ENCODE measurements at regions not wholly inside any gene's neighbourhood (a gene's known extent, or its start where the extent isn't known, plus 50 kb on each side); places are given as distances from the start of the nearest gene placed in this dataset.

GRCh38 chr3:107076946-107077345, 300.3 kb upstream of the CCDC54 start:
- intact Hi-C loops (cut with micrococcal nuclease): no loop called here
- Mint-ChIP-seq H3K9me3 (no peaks in the 10 kb centered on the region), H3K4me1 (ENCODE audit: low read depth) (no peaks in the 10 kb centered on the region), H3K27me3 (ENCODE audit: low read depth) (no peaks in the 10 kb centered on the region), H3K27ac (no peak overlapping the region), H3K36me3 (ENCODE audit: low read depth) (no peaks in the 10 kb centered on the region), H3K4me3 (no peak overlapping the region)
- no peak for DNase-seq
- CTCF ChIA-PET: interaction anchor here (2.7 kb wide), 1 partner anchor 12 kb away, joined by 10 read pairs; no protein-coding TSS in a partner anchor

DNA sequence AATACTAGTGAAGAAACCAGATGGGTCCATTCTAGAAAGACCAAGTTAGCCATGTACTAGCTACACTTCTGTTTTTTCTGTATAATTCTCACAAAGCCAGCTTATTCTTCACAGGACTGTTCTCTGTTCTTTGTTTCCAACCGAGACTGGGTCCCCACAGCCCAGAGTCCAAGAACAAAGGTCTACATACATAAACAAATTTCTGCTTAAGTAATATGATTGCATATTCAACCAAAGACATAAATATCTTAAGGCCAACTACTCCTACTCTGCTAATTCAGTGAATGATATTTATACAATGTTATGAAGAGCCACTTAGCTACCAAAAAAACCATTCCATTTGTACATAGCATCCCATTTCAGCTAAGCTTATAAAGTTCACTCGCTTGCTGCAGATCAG, 299.8 kb upstream of the CCDC54 start:
- DNase-seq: no peak
- Mint-ChIP-seq H3K9me3 (no peaks in the 10 kb centered on the region), H3K27ac (no peak overlapping the region), H3K36me3 (ENCODE audit: low read depth) (no peaks in the 10 kb centered on the region), H3K27me3 (ENCODE audit: low read depth) (no peaks in the 10 kb centered on the region), H3K4me1 (ENCODE audit: low read depth) (no peaks in the 10 kb centered on the region), H3K4me3 (no peak overlapping the region)
- CTCF ChIA-PET: interaction anchor here (2.7 kb wide), 1 partner anchor 12 kb away, joined by 10 read pairs; no protein-coding TSS in a partner anchor
- intact Hi-C loops (cut with micrococcal nuclease): no loop called here

- H3K4me1 Mint-ChIP-seq (ENCODE audit: low read depth): no peaks in the 10 kb centered on the region
- no peaks in the 10 kb centered on the region for H3K27me3 Mint-ChIP-seq (ENCODE audit: low read depth)
- no peaks in the 10 kb centered on the region for H3K9me3 Mint-ChIP-seq
- H3K36me3 Mint-ChIP-seq (ENCODE audit: low read depth): no peaks in the 10 kb centered on the region
- no peak for DNase-seq
- no peak overlapping the region for H3K27ac Mint-ChIP-seq
- no peak overlapping the region for H3K4me3 Mint-ChIP-seq
- CTCF ChIA-PET: no interaction called here
- intact Hi-C loops (cut with micrococcal nuclease): no loop called here
Measured at GRCh38 chr3:107082527-107082926, 294.7 kb upstream of the CCDC54 start.

GRCh38 chr3:107085261-107085660, 292.0 kb upstream of the CCDC54 start:
- no peak for DNase-seq
- intact Hi-C loops (cut with micrococcal nuclease): no loop called here
- Mint-ChIP-seq H3K4me1 (ENCODE audit: low read depth) (no peaks in the 10 kb centered on the region), H3K27ac (no peak overlapping the region), H3K27me3 (ENCODE audit: low read depth) (no peaks in the 10 kb centered on the region), H3K36me3 (ENCODE audit: low read depth) (no peaks in the 10 kb centered on the region), H3K4me3 (no peak overlapping the region), H3K9me3 (no peaks in the 10 kb centered on the region)
- CTCF ChIA-PET: no interaction called here

- Mint-ChIP-seq H3K27me3 (ENCODE audit: low read depth) (peaks cover 10% of the 10 kb centered on the region), H3K36me3 (ENCODE audit: low read depth) (no peaks in the 10 kb centered on the region), H3K27ac (no peak overlapping the region), H3K9me3 (no peaks in the 10 kb centered on the region), H3K4me1 (ENCODE audit: low read depth) (no peaks in the 10 kb centered on the region), H3K4me3 (no peak overlapping the region)
- CTCF ChIA-PET: interaction anchor here (1.0 kb wide), 1 partner anchor 21 kb away, joined by 3 read pairs; no protein-coding TSS in a partner anchor
- no peak for DNase-seq
- intact Hi-C loops (cut with micrococcal nuclease): no loop called here
Measured at GRCh38 chr3:107092121-107092520, 285.1 kb upstream of the CCDC54 start.

DNA sequence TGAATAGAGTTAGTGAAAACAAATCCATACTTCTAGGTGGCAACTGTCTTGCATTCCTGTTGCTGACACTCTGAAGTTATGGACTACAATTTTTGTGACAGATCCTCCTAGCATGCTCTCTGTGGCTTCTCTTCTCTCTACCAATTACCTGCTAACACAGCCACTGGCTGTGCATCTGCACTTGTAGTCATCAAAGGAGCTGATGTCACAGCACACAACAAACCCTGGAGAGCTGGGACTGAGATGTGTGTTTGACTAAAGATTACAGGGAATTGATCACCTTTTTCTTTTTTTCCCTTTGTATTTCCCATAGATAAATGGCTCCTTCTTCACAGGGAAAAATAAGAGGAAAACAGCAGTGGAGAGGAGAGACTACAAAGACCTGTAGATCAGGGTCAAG, 278.4 kb upstream of the CCDC54 start:
- H3K27ac Mint-ChIP-seq: no peak overlapping the region
- H3K36me3 Mint-ChIP-seq (ENCODE audit: low read depth): no peaks in the 10 kb centered on the region
- DNase-seq: no peak
- H3K27me3 Mint-ChIP-seq (ENCODE audit: low read depth): peaks cover 3% of the 10 kb centered on the region
- CTCF ChIA-PET: no interaction called here
- no peaks in the 10 kb centered on the region for H3K9me3 Mint-ChIP-seq
- no peak overlapping the region for H3K4me3 Mint-ChIP-seq
- intact Hi-C loops (cut with micrococcal nuclease): no loop called here
- H3K4me1 Mint-ChIP-seq (ENCODE audit: low read depth): no peaks in the 10 kb centered on the region

DNA sequence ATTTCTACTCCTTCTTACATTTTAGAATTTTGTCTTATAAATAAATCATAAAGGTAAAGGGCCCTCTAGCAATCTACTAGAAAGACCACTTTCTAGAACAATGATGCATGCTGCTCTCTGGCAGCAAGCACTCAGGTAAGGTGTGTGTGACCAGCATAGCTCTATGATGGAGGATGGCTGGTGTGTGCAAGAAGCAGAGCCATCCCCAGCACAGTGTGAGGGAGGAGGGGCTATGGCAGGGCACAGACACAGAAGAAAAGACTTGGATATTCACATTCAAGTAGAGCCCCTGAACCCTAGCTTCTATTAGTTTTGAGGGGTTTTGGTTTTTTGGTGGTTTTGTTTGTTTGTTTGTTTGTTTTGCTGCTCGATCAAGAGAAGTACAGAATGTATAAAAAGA, 277.1 kb upstream of the CCDC54 start:
- DNase-seq: no peak
- intact Hi-C loops (cut with micrococcal nuclease): no loop called here
- no peak overlapping the region for H3K4me3 Mint-ChIP-seq
- H3K9me3 Mint-ChIP-seq: no peaks in the 10 kb centered on the region
- H3K27me3 Mint-ChIP-seq (ENCODE audit: low read depth): no peaks in the 10 kb centered on the region
- no peaks in the 10 kb centered on the region for H3K4me1 Mint-ChIP-seq (ENCODE audit: low read depth)
- H3K27ac Mint-ChIP-seq: no peak overlapping the region
- no peaks in the 10 kb centered on the region for H3K36me3 Mint-ChIP-seq (ENCODE audit: low read depth)
- CTCF ChIA-PET: no interaction called here

- no peaks in the 10 kb centered on the region for H3K27me3 Mint-ChIP-seq (ENCODE audit: low read depth)
- H3K36me3 Mint-ChIP-seq (ENCODE audit: low read depth): no peaks in the 10 kb centered on the region
- intact Hi-C loops (cut with micrococcal nuclease): no loop called here
- CTCF ChIA-PET: no interaction called here
- no peak overlapping the region for H3K4me3 Mint-ChIP-seq
- no peaks in the 10 kb centered on the region for H3K9me3 Mint-ChIP-seq
- DNase-seq: no peak
- H3K4me1 Mint-ChIP-seq (ENCODE audit: low read depth): no peaks in the 10 kb centered on the region
- no peak overlapping the region for H3K27ac Mint-ChIP-seq
Measured at GRCh38 chr3:107100573-107100972, 276.7 kb upstream of the CCDC54 start.

GRCh38 chr3:107103786-107104185, 273.5 kb upstream of the CCDC54 start:
- no peaks in the 10 kb centered on the region for H3K36me3 Mint-ChIP-seq (ENCODE audit: low read depth)
- peaks cover 2% of the 10 kb centered on the region for H3K27me3 Mint-ChIP-seq (ENCODE audit: low read depth)
- H3K4me1 Mint-ChIP-seq (ENCODE audit: low read depth): no peaks in the 10 kb centered on the region
- intact Hi-C loops (cut with micrococcal nuclease): no loop called here
- H3K27ac Mint-ChIP-seq: no peak overlapping the region
- CTCF ChIA-PET: no interaction called here
- no peak for DNase-seq
- no peak overlapping the region for H3K4me3 Mint-ChIP-seq
- H3K9me3 Mint-ChIP-seq: no peaks in the 10 kb centered on the region

DNA sequence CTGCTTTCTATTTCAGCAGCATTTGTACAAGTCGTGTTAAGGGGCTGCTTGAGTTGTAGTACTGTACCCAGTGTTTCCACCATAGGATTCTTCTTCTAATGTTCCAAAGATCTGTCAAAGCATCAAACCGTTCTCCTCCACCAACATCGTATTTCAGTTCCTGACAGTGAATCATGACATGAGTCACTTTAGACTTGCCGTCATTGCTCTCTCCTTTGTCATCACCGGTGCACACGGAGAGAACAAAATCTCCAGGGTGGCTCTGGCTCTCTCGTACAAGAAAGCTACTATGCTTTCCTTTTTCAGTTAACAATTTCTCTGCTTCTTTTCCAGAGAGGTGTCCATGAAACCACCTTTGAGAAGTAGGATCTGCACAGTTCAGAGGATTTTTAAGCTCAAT, 270.9 kb upstream of the CCDC54 start:
- no peaks in the 10 kb centered on the region for H3K9me3 Mint-ChIP-seq
- H3K27me3 Mint-ChIP-seq (ENCODE audit: low read depth): peaks cover 2% of the 10 kb centered on the region
- H3K4me1 Mint-ChIP-seq (ENCODE audit: low read depth): no peaks in the 10 kb centered on the region
- CTCF ChIA-PET: no interaction called here
- H3K36me3 Mint-ChIP-seq (ENCODE audit: low read depth): no peaks in the 10 kb centered on the region
- DNase-seq: no peak
- H3K4me3 Mint-ChIP-seq: no peak overlapping the region
- intact Hi-C loops (cut with micrococcal nuclease): no loop called here
- no peak overlapping the region for H3K27ac Mint-ChIP-seq

DNA sequence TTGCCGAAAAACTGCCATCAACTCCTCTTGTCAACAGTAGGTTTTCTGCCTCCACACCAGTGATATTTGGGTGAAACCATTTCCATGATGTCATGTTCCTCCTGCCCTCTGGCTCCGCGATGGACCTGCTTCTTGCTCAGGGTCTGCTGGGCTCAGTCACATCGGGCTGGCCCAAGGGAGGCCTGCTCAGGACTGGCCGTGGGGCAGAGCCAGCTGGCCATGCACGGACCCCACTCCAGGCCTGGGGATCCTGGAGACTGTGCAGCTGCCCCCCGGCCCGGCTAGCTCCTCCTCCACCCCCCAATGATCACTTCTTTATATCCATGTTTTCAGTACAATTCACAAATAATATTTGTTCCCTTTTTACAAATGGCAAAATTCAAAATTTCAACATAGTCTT, 270.3 kb upstream of the CCDC54 start:
- H3K9me3 Mint-ChIP-seq: no peaks in the 10 kb centered on the region
- peaks cover 2% of the 10 kb centered on the region for H3K27me3 Mint-ChIP-seq (ENCODE audit: low read depth)
- no peak for DNase-seq
- intact Hi-C loops (cut with micrococcal nuclease): no loop called here
- H3K36me3 Mint-ChIP-seq (ENCODE audit: low read depth): no peaks in the 10 kb centered on the region
- CTCF ChIA-PET: interaction anchor here (1.3 kb wide), 1 partner anchor 11 kb away, joined by 3 read pairs; no protein-coding TSS in a partner anchor
- no peak overlapping the region for H3K4me3 Mint-ChIP-seq
- no peak overlapping the region for H3K27ac Mint-ChIP-seq
- H3K4me1 Mint-ChIP-seq (ENCODE audit: low read depth): no peaks in the 10 kb centered on the region

DNA sequence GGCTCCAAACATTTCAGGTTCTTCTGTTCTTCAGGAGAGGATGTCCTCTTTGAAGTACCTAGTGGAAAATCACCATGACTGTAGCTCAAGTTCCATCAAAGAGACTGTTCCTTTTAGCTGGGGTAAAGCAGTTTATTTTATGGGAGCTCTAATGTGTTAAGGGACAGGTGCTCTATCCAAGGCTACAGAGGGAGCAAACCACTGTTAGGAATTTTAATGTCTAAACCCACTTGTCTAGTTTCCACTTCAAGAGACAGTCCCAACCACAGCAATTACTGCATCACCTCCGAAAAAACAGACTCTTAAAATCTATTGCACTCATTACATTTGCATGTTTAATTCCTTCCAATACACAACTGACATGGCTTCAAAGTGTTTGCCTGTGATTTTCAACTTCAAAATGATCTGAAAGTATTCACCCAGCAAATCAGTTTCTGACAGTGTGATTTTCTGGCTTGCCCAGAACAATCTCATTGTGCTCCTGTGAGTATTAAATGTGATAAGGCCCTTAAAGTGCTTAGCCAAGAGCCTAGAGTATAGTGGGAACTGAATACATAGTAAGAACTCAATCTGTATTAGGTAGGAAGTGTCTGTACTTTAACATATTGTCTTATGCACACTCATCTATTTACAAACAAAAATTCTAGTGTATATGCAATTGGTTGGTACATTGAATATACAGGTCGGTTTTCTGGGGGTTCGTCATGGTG, 266.5 kb upstream of the CCDC54 start:
- CTCF ChIA-PET: no interaction called here
- H3K36me3 Mint-ChIP-seq (ENCODE audit: low read depth): no peaks in the 10 kb centered on the region
- H3K4me3 Mint-ChIP-seq: no peak overlapping the region
- intact Hi-C loops (cut with micrococcal nuclease): no loop called here
- H3K4me1 Mint-ChIP-seq (ENCODE audit: low read depth): no peaks in the 10 kb centered on the region
- no peaks in the 10 kb centered on the region for H3K9me3 Mint-ChIP-seq
- H3K27ac Mint-ChIP-seq: no peak overlapping the region
- peaks cover 2% of the 10 kb centered on the region for H3K27me3 Mint-ChIP-seq (ENCODE audit: low read depth)
- no peak for DNase-seq

GRCh38 chr3:107111872-107112271, 265.4 kb upstream of the CCDC54 start:
- no peak overlapping the region for H3K4me3 Mint-ChIP-seq
- H3K9me3 Mint-ChIP-seq: no peaks in the 10 kb centered on the region
- peaks cover 2% of the 10 kb centered on the region for H3K27me3 Mint-ChIP-seq (ENCODE audit: low read depth)
- no peaks in the 10 kb centered on the region for H3K4me1 Mint-ChIP-seq (ENCODE audit: low read depth)
- intact Hi-C loops (cut with micrococcal nuclease): no loop called here
- CTCF ChIA-PET: interaction anchor here (0.6 kb wide), 1 partner anchor 23 kb away, joined by 3 read pairs; no protein-coding TSS in a partner anchor
- DNase-seq: no peak
- no peaks in the 10 kb centered on the region for H3K36me3 Mint-ChIP-seq (ENCODE audit: low read depth)
- no peak overlapping the region for H3K27ac Mint-ChIP-seq
